ENCODE measurements at regions not wholly inside any gene's neighbourhood (a gene's known extent, or its start where the extent isn't known, plus 50 kb on each side); places are given as distances from the start of the nearest gene placed in this dataset.

DNA sequence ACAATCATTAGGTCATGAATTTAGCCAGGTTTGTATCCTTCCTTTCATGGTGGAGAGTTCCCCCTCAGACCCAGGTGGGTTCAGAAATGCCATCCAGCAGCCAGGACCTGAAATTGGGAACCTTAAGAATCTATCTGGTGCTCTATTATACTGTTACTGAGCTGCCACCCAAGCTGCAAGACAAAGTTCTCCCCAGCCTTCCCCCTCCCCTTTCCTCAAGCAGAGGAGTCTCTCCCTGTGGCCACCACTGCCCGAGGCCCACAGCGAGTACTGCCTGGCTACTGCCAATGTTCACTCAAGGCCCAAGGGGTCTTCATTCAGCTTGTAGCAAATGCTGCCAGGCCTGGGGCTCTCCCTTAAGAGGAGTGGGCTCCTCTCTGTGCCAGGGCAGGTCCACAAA, 133.8 kb downstream of the TMEM38B start:
- no peak for DNase-seq

DNA sequence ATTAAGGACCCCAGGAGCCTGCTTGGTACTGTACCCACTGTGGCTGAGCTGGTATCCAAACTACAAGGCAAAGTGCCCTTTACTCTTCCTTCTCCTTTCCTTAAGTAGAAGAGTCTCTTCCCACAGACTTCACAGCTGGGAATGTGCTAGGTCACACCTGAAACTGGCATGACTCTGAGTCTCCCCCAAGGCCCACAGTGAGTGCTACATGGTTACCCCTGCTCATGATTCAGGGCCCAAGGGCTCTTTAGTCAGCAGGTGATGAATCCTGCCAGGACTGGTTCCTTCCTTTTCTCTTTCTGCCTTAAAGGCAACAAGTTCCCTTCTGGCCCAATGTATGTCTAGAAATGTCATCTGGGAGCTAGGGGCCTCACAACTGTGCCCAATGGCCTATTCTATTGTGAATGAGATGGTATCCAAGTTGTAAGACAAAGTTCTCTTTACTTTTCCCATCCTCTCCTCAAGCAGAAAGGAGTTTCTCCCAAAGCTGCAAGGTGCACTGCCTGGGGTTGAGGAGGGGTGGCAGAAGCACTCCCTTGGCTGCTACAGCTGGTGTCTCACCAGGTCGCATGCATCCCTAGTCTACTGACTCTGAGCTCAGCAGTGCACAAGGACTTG, 134.4 kb downstream of the TMEM38B start:
- no peak for DNase-seq

DNA sequence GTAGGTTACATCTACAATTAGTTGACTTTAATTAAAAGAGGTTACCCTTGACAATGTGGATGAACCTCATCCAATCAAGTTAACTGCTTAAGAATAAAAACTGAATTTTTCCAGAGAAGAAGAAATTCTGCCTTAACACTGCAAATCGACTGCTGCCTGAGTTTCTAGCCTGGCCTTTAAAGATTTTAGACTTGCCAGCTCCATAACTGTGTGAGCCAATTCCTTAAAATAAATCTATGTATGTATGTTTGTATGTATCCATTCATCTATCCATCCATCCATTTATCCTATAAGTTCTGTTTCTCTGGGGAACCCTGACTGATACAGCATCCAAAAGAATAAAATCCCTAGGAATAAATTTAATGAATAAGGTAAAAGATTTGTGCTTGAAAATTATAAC, 136.1 kb downstream of the TMEM38B start:
- DNase-seq, result no peak

DNA sequence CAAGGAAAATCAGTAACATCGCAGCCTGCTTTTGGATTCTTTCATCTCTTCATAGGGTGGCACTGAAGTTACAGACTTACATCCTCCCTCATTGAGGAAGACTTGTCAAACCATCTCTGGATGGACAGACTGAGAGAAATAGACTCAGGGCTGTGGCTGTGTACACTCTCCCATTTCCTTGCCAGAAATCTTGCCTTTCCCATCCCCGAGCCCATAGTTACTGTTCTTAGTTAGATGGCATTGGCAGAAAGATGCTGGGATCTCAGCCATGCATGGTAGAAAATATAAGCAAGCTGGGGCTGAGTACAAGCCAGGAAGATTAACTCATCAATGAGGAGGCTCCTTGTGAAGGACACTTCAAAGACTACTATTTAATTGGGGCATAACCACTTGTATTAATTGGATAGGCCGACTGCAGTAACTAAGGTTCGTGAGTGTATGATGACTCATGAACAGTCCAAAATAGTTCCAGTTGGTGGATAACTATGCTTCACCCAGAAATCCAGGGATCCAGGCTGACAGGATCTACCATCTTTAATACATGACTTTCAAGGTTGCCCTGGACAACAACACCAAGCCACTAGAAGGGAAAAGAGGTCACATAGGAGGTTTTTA, 137.9 kb downstream of the TMEM38B start:
- DNase-seq, result no peak

DNA sequence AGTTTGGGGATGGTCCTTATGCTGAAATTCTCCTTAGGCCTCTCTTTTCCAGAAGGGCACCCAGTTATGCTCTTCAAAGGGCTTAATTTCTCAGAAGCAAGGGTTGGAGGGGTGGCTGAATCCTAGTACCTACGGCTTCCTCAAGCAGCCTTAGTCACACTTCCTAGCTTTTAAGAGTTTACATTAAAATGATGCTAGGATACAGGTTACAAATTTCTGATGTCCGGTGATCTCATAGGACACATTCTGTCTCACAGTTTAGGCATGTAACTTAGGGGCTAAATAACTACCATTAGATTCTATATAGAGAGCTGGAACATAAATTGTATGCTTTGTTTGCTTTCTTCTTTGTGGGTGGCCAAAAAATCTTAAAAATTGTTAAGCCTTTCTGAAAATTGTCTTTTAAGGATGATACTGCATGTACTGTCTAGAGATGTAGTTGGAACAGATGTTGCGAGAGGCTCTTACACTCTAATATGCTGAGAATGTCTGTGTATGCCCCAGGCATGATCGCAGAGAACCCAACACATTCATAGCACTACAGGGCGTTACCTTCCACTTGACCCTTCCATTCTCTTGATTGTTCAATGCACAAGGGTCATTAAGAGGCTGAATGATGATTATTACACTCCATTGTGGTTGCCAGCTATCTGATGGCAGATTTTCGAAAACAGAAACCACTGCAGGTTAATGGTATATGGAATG, 139.1 kb downstream of the TMEM38B start:
- no peak for DNase-seq

DNA sequence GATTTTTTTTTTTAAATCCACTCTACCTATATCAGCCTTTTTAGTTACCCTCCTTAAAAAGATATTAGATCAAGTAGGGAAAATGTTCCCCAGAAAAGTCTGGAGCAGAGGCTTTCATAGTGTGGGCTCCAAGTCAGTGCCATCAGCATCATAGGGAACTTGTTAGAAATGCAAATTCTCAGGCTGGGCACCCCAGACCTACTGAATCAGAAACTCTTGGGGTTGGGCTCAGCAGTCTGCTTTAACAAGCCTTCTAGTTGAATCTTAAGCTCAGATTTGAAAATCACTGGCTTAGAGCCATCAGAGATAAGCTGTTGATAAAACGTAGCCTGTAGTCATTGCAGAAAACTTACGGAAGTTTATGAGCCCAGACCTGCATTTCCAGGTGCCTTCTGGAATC, 140.1 kb downstream of the TMEM38B start:
- DNase-seq, result no peak

DNA sequence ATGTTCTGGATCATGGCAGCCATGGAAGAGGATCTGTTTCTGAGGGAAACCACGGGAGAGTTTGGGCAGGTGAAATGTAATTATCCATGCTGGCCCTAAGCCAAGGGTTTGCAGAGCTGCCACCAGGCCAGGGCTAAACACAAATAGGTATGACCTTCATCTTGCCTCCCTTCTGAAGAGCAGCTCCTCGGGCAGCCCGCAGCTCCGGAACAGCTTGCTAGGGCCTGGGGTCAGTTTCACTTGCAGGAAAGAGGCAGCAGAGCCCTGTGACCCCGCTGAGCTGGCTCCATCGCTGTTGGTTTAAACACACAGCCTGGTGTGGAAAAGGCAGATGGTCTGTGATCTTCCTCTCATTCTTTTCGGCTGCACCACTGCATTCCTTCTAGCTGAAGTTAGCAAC, 141.4 kb downstream of the TMEM38B start:
- DNase-seq, result no peak

DNA sequence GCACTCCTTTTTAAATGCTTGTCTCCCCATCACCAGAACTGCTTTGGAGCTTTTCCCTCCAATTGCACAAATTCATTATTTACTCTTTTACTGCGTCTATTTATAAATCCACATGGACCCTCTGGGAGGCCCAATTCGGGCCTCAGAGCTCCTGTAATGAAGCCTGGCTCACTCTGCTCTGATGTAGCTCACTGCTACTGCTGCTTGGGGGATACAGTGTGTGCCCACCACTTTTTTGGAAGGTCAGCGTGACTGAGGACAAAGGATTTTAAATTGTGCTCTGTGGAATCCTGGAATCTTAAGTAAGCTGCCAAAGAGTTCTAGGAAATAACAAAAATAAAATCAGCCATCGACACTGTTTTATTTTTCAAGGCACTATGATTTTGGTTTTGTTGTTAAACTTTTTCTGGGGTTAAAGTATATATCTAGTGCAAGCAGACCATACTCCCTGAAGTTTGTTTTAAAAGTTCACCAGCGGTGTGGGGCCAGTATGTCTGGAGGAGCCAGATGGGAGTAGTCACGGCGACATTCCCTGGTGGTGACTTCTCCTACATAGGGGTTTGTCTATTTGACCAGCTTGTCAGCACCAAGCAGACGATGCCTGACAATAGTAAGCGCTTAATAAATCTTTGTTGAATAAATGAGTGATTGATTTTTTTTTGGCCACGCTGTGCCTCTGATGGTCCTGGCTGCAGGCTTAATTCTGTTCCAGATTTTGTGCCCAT, 142.8 kb downstream of the TMEM38B start:
- no peak for DNase-seq

DNA sequence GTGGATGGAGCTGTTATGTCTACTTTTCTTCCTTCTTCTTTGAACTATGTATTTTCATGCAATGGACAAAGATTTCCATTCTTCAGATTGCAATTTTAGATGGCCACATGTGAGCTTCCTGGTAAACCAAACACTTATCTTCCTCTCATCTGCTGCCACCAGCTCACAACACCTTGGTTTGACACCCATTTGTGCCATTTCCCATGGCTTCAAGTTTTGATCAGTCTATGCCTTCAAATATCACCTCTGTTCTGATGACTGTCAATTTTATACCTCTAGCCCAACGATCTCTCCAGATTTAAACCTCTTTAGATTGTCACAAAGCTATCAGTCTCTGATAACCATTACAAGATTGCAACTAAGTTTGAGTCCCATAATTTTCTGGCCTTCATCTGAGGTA, 147.2 kb downstream of the TMEM38B start:
- DNase-seq, result no peak

DNA sequence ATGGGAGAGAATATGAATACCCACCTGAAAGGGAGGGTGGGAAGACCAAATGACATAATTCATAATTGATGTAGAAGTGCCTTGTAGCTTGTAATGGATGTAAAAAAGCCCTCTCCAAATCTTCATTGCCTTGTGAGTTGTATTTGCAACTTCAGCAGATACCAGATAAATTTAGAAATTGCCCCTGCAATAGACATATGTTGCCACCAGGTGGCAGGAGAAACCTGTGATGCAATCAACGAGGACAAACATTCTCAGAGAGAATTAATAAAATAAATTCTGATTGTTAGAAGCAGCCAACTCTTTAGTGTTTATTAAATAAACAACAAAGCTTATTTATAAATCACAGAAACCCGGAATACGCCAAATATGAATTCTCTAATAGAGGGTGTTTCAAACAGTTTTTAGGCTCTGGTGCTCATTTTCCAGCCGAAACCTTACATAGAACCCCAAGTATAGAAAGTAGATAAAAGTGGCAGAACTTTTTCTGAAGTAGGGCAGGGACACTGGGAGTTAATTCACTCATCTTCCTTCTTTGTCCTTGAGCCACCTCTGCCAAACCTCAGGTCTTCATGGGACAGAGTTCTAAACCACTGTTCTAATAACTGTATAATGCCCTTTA, 147.8 kb downstream of the TMEM38B start:
- DNase-seq, result peak; percentile 61 to 71 (median 66)

DNA sequence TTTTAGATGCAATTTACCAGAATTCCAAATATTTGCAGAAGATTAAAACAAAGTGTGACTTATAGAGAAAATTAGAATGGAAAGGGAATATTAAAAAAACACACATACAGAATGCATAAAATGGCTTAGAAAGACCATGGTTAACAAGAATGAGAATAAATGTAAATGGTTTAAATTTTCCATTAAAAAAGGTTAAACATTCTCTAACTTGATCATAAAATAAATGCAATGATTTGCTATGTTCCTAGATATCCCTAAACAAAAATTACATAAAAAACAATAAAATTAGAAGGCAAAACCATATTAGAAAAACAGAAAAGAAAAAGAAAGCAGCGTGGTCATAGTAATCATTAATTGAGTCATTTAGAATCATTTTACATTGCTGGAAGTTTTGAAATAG, 152.5 kb downstream of the TMEM38B start:
- no peak for DNase-seq

DNA sequence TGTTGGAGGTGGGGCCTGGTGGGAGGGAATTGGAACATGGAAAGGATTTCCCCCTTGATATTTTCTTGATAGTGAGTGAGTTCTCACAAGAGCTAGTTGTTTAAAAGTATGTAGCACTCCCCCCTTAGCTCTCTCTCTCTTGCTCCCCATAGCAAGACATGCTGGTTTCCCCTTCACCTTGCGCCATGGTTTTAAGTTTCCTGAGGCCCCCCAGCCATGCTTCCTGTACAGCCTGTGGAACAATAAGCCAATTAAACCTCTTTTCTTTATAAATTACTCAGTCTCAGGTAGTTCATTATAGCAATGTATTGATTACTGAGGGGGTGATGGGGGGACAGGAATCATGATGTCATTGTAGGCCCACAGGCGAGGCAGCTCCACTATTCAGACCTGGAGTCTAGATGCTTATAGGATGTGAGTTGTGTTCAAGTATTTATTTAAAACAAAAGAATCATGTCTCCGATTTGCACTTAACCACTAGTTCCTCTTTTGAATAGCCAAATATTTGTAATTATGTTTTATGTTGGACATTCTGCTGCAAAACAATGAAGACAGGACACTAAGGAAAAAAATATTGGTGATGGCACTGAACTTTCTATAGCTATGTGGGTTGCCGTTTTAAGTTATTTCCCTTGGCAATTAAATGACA, 156.6 kb downstream of the TMEM38B start:
- DNase-seq, result no peak

DNA sequence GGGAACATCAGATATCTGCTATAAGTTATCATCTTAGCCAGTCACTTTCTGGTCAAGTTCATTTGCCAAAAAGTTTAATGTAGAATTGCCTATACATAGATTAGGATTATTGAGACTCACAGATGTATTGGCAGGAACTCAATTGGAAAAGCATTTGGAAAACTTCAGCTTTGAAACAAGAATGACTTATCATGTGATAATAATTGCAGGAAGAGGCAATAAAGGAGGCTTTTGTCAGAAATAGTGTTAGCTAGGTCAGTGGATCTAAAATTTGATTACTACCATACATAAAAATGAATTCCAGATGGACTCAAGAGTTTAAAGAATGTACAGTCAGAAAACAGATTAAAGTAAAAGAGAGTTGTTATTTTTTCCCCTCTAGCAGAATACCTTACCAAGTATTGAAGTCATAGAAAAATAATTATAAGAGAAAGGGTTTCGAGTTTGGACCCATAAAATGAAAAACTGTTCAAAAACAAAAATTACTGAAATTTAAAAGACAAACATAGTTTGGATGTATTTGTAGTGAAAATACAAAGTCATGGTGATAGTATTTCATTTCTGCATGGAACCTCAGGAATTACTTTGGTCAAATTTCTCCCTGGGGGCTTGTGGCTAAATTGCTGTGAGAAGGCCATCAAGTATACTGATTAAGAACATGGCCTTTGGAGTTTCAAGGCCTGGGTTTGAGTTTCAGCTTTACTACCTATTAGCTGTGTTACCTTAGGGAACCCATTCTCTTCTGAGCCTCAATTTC, 159.9 kb downstream of the TMEM38B start:
- DNase-seq, result no peak

DNA sequence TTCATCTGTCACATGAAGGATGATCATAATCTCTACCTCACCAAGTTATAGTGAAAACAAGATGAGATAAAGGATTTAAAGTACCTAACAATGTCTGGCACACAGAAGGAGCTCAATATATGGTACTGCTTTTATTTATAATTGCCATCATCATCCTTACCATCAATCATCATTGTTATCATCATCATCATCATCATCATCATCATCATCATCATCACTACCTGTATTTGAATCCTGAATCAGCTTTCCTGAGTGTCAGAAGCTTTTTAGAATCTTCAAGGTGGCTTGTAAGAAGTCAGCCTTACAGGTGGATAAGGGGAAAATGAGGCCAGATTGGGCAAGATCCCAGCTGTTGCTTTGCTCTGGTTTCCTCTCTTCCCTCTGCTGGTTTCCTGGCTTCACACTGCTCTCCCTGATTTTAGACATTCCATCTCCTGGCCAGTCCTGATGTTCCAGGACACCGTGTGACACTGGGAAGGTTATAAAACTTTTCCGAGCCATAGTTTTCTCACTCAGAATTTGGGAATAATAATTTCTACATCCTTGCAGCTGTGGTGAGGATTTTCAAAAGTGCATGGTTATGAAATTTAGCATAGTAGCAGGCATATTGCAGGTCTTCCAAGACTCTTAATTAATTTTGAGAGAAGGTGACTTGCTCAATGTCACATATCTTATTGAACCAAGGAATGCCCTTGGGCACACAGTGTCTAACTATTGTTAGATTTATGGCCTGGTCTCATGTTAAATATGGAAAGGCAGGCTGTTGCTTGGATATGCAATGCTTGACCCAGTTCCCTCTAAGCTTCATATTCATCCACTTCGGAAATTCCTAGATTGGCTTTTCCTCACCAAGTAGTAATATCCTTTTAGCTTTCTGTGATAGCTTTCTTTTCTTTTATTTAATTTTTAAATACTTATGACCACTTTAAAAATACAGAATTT, 160.7 kb downstream of the TMEM38B start:
- DNase-seq, result no peak

DNA sequence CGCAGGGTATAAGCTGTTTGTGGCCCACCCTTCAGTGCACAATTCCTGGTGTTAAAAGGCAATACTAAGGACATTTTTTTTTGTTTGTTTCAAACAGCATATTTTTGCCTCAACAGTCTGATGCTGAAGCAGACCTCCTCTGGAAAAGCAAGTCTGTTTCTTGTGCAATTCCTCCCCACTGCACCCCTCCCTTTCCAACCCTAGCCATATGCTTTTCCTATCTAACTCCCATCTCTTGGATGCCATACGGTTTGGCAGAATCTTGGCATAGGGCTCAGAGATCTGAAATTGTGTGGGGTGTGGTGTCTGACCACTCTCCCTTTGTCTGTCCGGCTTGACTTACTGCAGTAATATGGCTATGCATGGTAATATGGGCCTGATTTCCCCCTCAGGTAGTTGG, 161.6 kb downstream of the TMEM38B start:
- DNase-seq, result no peak

DNA sequence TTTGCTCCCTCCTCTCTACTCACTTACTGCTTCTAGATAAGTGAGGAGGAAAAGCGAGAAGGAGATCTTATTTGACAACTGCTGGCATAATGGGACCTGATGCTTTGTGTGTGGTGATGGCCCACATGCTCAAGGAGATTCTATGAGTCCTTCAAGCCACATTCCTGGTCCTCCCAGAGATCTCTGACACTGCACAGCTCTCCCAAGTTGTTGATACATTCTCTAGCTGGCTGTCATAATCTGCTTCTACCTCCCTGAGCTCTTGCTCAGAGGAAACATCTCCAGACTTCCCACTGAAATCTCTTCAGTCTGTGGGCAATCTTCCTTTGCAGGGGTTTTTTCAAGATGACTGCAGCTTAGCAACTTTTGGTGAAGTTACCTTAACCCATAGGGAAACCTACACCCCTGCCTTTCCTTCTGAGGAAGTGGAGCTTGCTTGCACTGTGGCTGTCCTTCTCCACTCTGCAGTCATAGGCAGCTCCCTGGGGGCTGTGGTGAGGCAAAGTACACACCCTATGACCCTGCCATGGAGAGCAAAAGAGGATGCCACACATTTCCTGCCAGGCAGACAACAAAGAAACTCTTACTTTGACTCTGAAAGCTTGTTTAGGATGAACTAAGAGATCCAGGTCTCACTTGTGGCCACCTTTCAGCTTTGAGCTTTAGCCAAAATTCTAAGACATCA, 163.8 kb downstream of the TMEM38B start:
- DNase-seq, result peak; percentile 10 to 39 (median 24)

DNA sequence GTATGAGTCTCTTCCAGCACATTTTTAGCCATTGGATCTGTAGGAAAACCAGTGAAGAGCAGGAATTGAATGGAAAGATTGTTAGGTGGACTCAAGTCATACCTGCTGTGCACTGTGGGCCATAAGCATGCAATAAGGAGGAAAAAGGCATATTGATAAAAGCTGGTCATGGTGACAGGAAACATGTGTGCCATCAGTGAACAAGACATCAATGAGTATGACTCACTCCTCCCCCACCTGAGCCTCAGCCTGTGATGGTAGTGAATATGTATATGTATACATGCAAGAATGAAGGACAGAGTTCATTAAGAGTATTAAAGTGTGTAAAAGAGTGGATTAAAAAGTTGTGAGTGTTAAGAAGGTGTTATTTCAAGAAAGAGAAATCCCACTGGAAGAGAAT, 164.5 kb downstream of the TMEM38B start:
- DNase-seq, result peak in 1 of 3 donors; percentile 22

DNA sequence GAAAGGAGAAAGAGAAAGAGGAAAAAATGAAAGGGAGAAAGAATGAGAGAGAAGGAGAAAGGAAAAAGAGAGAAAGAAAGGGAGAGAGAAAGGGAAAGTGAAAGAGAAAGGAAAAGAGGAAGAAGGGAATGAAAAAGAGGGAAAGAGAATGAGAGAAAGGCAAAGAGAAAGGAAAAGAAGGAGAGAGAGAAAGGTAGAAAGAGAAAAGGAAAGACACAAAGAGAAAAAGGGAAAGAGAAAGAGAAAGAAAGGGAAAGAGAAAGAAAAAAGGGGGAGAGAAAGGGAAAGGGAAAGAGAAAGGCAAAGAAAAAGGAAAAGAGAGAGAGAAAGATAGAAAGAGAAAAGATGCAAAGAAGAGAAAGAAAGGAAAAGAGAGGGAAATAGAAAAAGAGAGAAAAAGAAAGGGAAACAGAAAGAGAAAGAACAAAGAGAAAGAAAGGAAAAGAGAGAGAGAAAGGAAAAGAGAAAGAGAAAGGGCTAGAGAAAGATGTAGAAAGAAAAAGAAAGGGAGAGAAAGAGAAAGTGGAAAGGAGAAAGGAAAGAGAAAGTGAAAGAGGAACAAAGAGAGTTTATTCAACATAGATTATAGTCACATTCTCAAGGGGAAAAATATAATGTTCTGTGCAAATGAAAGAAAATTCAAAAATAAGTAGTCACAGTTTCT, 165.2 kb downstream of the TMEM38B start:
- peak; percentile 55 to 83 (median 74) for DNase-seq

DNA sequence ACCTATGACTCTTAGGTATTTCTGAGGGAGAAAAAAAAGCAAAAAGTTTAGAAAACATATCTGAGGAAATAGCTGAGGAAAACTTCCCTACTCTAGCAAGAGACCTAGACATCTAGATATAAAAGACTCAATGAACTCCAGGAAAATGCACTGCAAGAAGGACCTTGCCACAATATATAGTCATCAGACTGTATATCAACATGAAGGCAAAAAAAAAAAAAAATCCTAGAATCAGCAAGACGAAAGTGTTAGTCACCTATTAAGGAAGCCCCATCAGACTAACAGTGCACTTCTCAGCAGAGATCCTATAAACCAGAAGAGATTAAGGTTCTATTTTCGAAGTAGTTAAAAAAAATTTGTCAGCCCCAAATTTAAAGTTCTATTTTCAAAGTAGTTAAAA, 166.2 kb downstream of the TMEM38B start:
- peak; percentile 40 to 81 (median 62) for DNase-seq

DNA sequence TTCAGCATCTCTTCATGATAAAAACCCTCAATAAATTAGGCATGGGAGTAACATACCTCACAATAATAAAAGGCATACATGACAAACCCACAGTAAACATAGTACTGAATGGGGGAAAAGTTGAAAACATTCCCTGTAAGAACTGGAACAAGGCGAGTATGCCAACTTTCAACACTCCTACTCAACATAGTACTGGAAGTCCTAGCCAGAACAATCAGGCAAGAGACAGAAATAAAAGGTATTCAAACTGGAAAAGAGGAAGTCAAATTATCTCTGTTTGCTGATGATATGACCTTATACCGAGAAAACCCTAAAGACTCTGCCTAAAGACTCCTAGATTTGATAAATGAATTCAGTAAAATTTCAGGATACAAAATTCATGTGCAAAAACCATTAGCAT, 167.6 kb downstream of the TMEM38B start:
- no peak for DNase-seq
